HG02885 (cell line): ENCODE measurements at regions not wholly inside any gene's neighbourhood (a gene's known extent, or its start where the extent isn't known, plus 50 kb on each side); places are given as distances from the start of the nearest gene placed in this dataset.

Experiments used
- ATAC-seq: cut with Tn5 transposase; IDR thresholded peaks from one replicate; pipeline ENCODE4 v1.9.1; 2021; ENCODE audit warnings: mild to moderate bottlenecking; ENCODE audit not compliant: unreplicated experiment, poor library complexity

DNA sequence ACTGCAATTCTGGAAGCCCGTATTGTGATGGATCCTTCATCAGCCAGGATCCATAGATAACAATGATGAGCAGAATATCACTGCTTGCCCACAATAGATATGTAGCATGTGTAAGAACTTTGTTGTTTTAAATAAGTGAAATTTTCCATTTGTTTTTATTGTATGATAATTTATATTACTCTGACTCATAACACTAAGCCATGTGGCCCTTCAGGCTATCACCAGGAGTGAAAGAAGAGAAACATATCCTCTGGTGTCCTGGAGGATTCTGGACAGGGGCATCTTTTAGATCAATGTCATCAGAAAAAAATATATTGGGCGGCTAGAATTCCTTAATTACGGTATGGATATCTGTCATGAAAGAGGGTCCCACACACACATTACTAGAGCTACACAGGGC, 167.5 kb downstream of the SLC6A15 start:
- no peak for ATAC-seq

DNA sequence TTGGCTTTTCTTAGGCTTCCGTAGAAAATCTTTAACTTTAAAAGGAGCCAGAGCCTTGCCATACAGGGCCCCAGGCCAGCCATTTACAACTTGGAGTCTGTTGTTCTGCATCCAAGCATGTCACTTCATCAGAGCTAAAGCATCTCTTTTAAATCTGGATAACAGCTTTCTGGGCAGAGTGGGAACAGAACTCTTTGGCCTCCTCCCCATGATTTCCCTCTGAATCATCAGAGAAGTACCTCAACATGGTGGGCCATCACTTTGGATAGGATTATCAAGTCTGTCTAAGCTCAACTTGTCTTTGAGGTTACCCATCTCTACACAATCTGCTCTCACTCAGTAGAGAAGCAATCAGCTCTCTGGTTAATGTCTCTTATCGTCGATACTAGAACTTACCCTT, 170.9 kb downstream of the SLC6A15 start:
- no peak for ATAC-seq

DNA sequence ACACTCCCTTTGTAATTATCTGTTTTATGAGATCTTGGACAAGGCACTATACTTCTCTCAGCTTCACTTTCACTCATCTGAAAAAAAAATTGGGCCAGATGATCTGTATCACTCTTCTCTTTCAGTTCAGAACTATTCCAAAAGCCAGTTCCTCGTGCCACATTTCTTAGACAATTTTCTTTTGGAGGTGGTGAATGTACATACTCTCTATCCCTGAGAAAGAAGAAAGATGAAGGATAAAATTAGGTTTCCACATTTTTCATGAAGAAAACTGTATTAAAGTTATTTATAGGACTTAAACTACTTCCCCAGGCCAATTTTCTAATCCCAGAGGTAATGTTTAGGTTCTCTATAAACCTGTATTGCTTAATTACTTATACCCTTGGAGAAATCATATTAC, 171.6 kb downstream of the SLC6A15 start:
- no peak for ATAC-seq

DNA sequence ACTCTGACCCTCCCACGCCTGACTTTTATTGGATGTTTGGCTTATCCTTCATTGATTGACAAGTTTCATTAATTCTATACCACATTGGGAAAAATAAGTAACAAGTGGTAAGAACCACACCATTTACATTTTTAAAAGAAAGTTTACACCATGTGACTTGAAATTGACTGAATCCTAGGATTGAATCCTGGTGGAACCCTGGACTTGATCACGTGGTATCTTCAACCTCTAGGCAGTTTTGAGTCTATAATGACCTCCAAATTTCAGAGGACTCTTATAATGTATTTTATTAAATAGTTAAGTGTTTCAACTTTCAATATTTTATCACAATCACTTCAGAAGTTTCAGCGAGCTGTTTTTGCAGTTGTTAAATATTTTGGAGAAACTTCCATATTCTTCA, 172.0 kb downstream of the SLC6A15 start:
- no peak for ATAC-seq

DNA sequence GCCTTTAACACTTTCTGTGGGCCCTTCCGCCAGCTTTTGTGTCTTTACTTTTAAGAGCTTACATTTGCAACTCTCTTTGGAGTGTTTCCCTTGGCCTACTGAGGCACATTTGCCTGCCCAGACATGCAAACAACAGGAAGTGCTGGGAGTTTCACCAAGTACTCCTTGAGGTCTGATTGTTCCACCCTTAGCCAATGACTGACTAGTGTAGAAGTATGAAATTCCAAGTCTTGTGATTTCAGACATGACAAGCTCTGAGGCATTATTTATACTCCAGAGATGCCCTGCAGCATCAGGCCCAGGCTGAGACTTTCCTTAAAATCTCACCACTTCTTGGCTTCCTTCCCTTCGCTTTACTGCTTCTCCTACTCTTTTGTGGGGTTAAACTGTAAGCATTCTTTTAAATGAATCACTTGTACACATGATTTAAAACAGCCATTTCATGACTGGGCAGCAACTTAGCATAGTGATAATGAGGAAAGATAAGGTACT, 174.1 kb downstream of the SLC6A15 start:
- no peak for ATAC-seq

DNA sequence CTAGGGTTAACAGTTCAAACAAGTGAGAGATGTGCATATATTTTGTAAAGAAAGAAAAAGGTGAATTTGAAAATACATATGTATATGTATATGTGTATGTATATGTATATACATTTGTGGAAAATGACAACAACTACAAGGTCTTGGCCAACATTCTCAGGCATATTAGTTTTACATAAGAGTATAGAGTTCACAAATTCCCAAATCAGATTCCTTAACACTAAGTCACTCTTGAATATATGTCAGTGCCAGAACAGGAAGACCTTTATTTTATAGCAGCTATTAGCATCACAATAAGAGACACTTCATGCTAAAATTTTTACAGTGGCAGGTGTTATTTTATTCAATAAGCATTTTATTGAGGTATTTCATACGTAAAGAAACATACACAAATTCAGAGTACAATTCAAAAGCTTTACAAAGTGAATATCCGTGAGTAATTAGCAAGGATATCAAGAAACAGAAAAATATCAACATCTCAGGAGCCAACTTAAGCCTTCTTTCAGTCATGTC, 179.7 kb downstream of the SLC6A15 start:
- no peak for ATAC-seq

DNA sequence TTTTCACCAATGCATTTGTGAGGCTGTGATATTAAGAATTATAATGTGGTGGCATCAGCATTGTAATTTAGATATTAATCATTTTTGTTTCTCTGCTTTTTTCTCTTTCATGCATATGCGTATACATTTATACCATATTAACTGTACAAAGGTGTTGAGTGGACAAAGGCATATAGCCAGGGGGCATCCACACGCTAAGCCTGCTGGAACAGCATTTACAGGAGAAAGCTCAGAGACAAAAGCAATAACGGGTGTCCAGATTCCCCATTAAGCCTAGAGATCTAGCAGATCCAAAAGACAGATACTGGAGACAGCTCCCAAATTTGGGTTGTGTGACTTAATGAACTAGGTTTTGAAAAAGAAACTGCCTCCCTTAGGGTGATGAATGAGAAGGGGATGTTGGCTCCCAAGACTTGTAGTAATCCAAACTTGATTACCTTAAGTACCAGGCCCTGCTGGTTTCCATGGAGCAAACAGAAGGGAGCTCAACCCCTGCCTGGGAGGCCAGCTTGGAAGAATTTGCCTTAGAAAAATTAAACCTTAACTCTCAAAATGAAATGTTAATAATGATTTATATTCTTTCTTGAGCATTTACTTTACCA, 181.9 kb downstream of the SLC6A15 start:
- no peak for ATAC-seq

DNA sequence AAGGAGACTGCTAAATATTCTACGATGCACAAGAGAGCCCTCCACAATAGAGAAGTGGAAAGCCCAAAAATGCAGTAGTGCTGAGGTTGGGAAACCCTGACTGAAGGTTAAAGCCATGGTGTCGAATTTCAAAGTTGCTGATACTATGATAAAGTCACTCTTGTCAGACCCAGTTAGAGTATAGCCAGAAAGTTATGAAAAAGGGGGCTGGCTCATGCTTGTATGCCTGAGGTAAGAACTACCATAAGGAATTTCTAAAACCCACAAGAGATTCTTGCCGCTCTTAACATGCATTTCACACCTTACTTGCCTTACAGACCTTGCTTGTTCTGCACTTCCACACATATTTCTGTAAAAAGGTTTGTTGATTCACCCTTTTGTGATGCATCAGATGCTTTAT, 184.6 kb downstream of the SLC6A15 start:
- no peak for ATAC-seq

DNA sequence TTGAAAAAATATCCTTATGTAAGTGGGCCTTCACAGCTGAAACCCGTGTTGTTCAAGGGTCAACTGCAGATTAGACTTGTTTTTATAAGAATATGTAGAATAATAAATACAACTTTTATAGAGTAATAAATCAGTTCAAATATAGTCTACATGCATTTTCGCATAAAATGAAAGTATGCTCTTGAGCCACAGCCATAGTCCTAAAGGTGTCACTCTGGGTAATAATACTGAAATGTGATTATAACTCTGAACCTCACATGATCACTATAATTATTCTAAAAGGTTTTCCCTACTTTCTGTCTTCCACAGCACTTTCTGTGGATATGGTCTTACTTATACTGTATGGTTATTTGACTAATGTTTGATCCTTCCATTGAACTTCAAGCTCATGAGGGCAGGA, 185.8 kb downstream of the SLC6A15 start:
- no peak for ATAC-seq

DNA sequence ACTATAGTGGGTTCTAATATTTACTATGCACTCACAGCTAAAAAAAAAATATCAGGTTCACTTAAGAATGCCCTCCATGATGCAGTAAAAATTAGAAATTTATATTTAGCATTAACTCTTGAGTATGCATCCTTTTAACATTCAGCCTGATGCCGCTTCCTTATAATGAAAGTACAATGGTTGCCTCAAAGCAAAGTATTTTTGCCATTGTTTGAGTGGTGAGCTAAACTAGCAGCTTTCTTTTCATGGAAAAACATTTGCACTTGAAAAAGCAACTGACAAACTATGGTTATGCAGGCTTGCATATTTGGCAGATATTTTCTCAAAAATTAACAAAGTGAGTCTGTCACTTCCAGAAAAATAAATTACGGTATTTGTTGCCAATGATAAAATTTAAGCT, 188.6 kb downstream of the SLC6A15 start:
- ATAC-seq: no peak

DNA sequence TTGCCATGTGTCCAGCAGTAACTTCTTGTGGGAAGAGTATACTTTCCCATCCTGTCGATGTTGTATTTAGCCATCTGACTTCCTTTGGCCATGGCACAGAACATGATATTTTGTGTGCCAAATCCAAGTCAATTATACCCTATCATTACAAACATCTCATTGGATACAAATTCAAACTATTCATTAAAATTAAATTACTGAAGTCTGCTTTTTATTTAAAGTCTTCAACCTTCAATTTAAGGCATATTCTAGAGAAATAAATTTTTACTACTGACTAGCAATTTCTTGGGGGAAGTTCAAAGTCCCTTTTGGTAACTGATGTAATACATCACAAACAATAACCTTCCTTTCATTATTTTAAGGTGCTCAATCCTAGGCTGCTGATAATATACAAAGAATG, 192.6 kb downstream of the SLC6A15 start:
- ATAC-seq: no peak

DNA sequence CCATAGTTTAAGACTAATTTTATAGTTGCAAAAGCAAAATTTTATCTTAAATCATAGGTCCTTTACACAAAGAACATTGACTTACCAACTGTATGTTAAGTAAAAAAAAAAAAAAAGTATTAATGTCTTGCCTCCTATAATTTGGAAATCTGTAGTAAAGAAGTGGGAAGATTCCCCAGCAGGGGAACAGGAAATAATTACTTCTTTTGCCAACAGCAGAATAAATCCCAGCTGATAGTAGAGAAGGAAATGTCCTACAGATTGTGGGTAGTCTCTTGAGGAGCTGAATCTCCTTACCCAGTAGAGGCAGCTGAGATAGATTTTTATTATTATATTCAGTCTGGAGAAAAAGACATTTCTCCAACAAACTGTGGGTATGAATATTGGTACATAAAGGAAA, 193.7 kb downstream of the SLC6A15 start:
- ATAC-seq: no peak

DNA sequence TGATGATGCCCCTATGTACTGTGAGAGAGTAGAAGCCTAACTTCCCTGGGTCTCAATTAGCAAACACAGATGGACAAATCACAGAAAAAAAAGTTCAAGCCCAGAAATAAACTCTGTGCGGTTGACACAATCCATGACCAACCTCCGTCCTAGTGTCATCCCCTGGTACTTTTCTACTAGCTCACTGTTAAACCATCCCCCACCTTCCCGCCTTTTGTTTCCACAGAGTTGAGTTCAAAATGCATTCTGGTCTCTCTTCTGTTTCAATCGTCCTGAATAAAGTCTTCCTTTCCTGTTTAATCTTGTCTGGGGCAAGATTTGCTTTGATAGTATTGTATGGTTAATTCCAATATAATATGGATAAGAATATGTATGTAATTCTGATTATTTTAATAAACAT, 199.9 kb downstream of the SLC6A15 start:
- no peak for ATAC-seq

DNA sequence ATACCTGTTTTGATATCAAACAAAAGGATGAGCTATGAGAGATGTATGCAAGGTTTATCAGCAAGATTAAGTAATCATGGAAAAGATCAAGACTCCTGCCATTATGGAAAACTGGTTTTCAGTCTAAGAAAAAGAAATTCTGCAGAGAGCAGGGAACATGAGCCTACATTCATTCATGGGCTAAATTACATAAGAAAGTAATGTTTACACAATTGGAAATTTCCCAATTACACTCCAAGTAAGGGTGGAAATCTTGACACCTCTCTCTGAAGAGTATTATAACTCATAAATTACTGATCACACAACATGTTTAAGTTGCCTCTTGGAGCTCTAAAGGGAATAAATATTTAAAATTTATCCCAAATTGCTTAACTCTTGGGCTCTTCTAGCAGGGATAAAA, 206.2 kb downstream of the SLC6A15 start:
- no peak for ATAC-seq

DNA sequence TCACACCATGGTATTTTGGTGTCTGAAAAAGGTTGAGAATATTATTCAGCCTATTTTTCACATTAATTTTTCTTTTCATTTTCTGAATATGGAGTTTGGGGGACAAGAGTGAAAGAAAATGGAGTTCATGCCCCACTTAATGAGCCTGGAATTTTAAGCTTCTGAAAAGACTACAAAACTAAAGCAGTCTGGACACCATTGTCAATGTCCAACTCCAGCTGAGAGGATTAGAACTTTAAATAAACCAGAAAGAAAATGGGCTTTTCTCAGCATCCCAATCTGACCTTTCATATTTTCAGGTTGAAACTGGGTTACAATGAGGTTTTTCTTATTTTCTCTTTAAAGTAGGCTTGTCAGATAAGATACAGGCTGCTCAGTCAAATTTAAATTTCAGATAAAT, 207.7 kb downstream of the SLC6A15 start:
- no peak for ATAC-seq

DNA sequence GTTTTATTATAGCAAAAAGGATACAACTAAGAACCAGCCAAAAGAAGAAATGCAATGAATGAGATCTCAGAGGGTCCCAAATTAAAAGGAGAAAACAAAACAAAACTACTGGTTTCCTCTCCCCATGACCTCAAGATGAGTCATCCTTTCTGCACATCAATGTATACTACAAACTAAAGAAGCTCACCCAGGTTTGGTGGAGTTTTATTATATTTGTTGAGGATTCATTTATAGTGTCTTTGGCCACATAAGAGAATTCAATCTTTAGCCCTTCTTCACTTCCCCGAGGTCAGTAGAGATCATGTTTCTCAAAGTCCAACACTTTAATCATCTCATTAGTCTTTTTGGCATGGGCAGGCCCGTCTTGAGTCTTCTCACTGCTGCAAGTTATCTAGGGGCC, 210.6 kb downstream of the SLC6A15 start:
- ATAC-seq: no peak

DNA sequence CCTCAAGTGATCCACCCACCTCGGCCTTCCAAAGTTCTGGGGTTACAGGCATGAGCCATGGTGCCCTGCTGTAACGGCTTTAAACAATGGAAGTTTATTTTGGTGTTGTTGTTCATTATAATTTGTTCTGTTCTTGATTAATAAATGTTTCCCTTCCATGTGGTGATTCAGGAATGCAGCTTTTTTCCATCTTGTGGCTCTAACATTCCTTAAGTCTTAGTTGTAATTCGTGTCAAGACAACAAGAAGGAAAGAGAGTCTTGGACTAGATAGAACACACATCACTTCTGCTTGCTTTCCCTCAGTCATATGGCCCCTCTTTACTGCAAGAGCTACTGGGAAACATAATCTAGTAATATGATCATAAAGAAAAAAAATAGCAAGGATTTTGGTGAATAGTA, 211.6 kb downstream of the SLC6A15 start:
- no peak for ATAC-seq

DNA sequence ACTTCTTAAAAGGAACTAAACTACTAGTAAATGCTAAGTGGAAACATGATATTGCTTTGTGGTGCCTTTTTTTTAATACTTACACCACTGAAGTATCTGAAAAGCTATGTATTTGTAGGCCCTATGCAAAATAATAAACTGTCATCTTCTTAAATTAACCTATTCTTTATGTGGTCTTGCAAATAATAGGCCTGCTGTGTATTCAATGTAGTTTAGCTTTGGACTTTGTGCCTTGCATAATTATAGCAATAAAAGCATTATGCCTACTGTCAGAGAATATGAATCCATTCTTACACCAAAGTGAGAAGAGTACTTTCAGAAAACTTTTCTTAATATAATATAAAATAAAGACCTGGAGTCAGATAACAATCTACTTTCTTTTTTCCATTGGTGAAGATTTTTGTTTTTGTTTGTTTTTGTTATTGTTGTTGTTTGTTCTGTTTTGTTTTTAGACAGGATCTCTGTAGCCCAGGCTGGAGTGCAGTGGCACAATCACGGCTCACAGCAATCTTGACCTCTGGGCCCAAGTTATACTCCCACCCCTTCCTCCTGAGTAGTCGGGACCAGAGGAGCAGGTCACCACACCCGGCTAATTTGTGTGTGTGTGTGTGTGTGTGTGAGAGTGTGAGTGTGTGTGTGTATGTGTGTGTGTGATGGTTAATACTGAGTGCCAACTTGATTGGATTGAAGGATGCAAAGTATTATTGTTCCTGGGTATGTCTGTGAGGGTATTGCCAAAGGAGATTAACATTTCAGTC, 213.8 kb downstream of the SLC6A15 start:
- ATAC-seq: no peak

DNA sequence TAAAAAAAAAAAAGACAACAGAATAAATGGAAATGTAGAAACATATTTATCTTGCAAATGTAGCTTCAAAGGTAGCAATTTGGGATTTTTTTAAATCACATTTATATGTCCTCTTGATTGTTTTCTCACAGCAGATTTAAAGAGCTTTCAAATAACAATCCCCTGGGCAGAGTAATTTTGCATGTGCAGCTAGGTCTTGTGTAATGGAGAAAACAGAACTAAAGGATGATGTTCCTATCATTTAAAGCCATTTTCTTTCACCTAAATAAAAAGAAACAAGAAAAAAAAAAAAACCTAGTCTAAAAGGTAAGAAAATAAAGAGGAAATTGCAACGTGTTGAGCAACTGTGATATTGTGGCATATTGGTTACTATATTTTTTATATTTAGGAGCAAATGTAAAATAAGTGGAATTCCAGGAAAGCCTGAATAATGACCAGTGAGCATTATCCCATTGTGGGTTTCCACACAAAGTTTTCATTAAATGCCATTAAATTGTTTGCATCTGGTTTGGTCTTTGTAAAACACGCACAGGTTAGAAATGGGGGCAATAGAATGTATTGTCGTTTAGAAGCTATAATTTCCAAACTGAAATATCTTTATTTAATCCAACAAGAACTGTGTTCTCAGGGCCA, 215.6 kb downstream of the SLC6A15 start:
- no peak for ATAC-seq

DNA sequence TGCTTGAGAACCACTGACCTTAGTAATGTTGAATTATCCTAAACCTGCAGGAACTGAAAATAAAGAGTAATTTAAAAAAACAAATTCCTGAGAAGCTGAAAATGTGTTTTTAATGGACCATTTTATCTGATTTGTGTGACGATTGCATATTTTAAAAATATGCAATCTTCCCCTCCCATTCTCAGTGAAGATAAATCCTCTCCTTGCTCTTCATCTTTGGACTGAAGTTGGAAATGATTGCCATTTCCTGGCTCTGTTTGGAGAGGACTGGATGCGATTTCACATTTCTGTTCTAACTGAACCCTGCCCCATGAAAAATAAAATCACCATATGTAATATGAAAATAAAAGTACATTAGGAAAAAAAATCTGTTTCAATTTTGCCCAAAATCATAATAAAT, 216.3 kb downstream of the SLC6A15 start:
- ATAC-seq: no peak

DNA sequence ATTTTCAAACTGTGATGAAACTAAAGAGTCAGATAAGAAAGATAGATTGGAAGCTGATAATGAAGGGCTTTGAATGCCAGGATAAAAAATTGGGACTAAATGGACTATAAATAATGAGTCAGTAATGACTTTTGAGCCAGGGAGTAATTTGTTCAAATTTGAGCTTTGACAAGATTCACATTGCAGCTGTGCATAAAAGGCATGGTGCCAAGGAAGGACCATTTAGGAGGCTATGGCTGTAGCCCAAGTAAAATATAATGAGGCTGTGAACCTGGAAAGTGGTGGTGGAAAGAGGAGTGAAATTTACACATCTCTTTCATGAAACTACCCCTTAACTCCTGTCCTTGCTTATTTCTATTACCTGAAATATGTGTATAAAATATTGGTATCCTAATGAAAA, 218.5 kb downstream of the SLC6A15 start:
- no peak for ATAC-seq
